ENCODE measurements at regions not wholly inside any gene's neighbourhood (a gene's known extent, or its start where the extent isn't known, plus 50 kb on each side); places are given as distances from the start of the nearest gene placed in this dataset.

DNA sequence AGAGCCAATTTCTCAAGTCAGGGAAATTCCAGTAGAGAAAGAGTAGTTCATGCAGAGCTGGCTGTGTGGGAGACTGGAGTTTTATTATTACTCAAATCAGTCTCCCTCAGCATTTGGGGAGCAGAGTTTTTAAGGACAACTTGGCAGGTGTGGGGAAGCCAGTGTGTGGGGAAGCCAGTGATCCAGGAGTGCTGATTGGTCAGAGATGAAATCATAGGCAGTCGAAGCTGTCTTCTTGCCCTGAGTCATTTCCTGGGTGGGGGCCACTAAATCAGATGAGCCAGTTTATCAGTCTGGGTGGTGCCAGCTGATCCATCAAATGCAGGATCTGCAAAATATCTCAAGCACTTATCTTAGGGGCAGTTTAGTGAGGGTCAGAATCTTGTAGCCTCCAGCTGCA lies 194.6 kb upstream of the NRG3 start:
- TF ChIP-seq, protein P1, sequence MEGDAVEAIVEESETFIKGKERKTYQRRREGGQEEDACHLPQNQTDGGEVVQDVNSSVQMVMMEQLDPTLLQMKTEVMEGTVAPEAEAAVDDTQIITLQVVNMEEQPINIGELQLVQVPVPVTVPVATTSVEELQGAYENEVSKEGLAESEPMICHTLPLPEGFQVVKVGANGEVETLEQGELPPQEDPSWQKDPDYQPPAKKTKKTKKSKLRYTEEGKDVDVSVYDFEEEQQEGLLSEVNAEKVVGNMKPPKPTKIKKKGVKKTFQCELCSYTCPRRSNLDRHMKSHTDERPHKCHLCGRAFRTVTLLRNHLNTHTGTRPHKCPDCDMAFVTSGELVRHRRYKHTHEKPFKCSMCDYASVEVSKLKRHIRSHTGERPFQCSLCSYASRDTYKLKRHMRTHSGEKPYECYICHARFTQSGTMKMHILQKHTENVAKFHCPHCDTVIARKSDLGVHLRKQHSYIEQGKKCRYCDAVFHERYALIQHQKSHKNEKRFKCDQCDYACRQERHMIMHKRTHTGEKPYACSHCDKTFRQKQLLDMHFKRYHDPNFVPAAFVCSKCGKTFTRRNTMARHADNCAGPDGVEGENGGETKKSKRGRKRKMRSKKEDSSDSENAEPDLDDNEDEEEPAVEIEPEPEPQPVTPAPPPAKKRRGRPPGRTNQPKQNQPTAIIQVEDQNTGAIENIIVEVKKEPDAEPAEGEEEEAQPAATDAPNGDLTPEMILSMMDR (IDR thresholded peaks at IDR 0.05): no peak
- TF ChIP-seq POLR2A (IDR thresholded peaks at IDR 0.05) (no peak), POLR2AphosphoS5 (IDR thresholded peaks at IDR 0.05) (no peak)
